GM19328 (cell line): ENCODE measurements at regions not wholly inside any gene's neighbourhood (a gene's known extent, or its start where the extent isn't known, plus 50 kb on each side); places are given as distances from the start of the nearest gene placed in this dataset.

Experiments
- ATAC-seq: cut with Tn5 transposase; IDR thresholded peaks from one replicate; pipeline ENCODE4 v1.9.1; 2021; ENCODE audit warnings: mild to moderate bottlenecking, moderate library complexity; ENCODE audit not compliant: unreplicated experiment

- ATAC-seq: no peak
Observed at GRCh38 chr18:65017372-65017760, 733.4 kb upstream of the CDH7 start.

GRCh38 chr18:65016631-65017371 lies 734.0 kb upstream of the CDH7 start:
- no peak for ATAC-seq

GRCh38 chr18:64994370-64994769 lies 756.4 kb upstream of the CDH7 start:
- no peak for ATAC-seq

GRCh38 chr18:64993695-64994094 lies 757.1 kb upstream of the CDH7 start:
- ATAC-seq: no peak

- no peak for ATAC-seq
Observed at GRCh38 chr18:64992654-64993053, 758.2 kb upstream of the CDH7 start.

GRCh38 chr18:64991102-64991501 lies 759.7 kb upstream of the CDH7 start:
- no peak for ATAC-seq

- ATAC-seq: no peak
Observed at GRCh38 chr18:64986906-64987495, 763.8 kb upstream of the CDH7 start.

- ATAC-seq: no peak
Observed at GRCh38 chr18:64983497-64984238, 767.1 kb upstream of the CDH7 start.

- ATAC-seq: no peak
Observed at GRCh38 chr18:64982414-64983055, 768.3 kb upstream of the CDH7 start.

GRCh38 chr18:64981915-64982314 lies 768.9 kb upstream of the CDH7 start:
- ATAC-seq: no peak

- no peak for ATAC-seq
Observed at GRCh38 chr18:64979791-64980190, 771.0 kb upstream of the CDH7 start.

- no peak for ATAC-seq
Observed at GRCh38 chr18:64974391-64975125, 776.3 kb upstream of the CDH7 start.

- no peak for ATAC-seq
Observed at GRCh38 chr18:64972545-64972944, 778.3 kb upstream of the CDH7 start.

- no peak for ATAC-seq
Observed at GRCh38 chr18:64966667-64967066, 784.1 kb upstream of the CDH7 start.

- ATAC-seq: no peak
Observed at GRCh38 chr18:64956465-64956864, 794.3 kb upstream of the CDH7 start.

GRCh38 chr18:64949885-64950284 lies 800.9 kb upstream of the CDH7 start:
- no peak for ATAC-seq

- no peak for ATAC-seq
Observed at GRCh38 chr18:64936671-64937070, 787.8 kb upstream of the LINC00305 start.

GRCh38 chr18:64929036-64929435 lies 780.1 kb upstream of the LINC00305 start:
- ATAC-seq: no peak

- ATAC-seq: no peak
Observed at GRCh38 chr18:64919971-64920570, 771.2 kb upstream of the LINC00305 start.

- no peak for ATAC-seq
Observed at GRCh38 chr18:64918851-64919250, 770.0 kb upstream of the LINC00305 start.
